HepG2 (cell line): ENCODE measurements at regions not wholly inside any gene's neighbourhood (a gene's known extent, or its start where the extent isn't known, plus 50 kb on each side); places are given as distances from the start of the nearest gene placed in this dataset.

ENCODE experiments used
- BORCS8-MEF2B ChIP-seq: sonication (generic); formaldehyde crosslinking; IDR thresholded peaks from 2 replicates; pipeline ENCODE4 v1.8.0; 2022; ENCODE audit warnings: mild to moderate bottlenecking, missing genetic modification reagents
- CCDC6 ChIP-seq: sonication (generic); formaldehyde crosslinking; IDR thresholded peaks from 2 replicates; pipeline ENCODE4 v1.8.1; 2022; ENCODE audit warnings: mild to moderate bottlenecking, missing genetic modification reagents, moderate library complexity
- EZH2 ChIP-seq: conservative IDR thresholded peaks from 2 replicates; pipeline ENCODE4 v1.6.1; 2012; ENCODE audit warnings: mild to moderate bottlenecking, low read depth, low read length, moderate library complexity
- MED13 ChIP-seq: sonication (generic); formaldehyde crosslinking; IDR thresholded peaks from 2 replicates; pipeline ENCODE4 v1.5.0; 2020; ENCODE audit warnings: missing genetic modification reagents
- MED8 ChIP-seq: sonication (generic); formaldehyde crosslinking; IDR thresholded peaks from 2 replicates; pipeline ENCODE4 v1.8.1; 2023; ENCODE audit warnings: mild to moderate bottlenecking, missing genetic modification reagents; ENCODE audit not compliant: insufficient replicate concordance
- NR3C1 ChIP-seq: sonication (generic); formaldehyde crosslinking; IDR thresholded peaks from 2 replicates; pipeline ENCODE4 v1.4.0; 2020; ENCODE audit warnings: missing genetic modification reagents
- POLR2G ChIP-seq: fragments of 200-400 bp; formaldehyde crosslinking; IDR thresholded peaks from 2 replicates; pipeline ENCODE4 v1.6.1; 2018; ENCODE audit warnings: mild to moderate bottlenecking, low read depth, low read length, moderate library complexity
- RBM22 ChIP-seq: fragments of 200-400 bp; formaldehyde crosslinking; optimal IDR thresholded peaks from 2 replicates; pipeline ENCODE3; 2017; ENCODE audit warnings: mild to moderate bottlenecking, low read length, moderate library complexity
- RXRA ChIP-seq: sonication (generic); formaldehyde crosslinking; IDR thresholded peaks from 2 replicates; pipeline ENCODE4 v1.5.1; 2020; ENCODE audit warnings: missing genetic modification reagents
- TCF7L2 ChIP-seq: IDR thresholded peaks from 2 replicates; pipeline ENCODE4 v1.6.1; 2011; ENCODE audit warnings: mild to moderate bottlenecking, low read depth, low read length, moderate library complexity
- TIGD3 ChIP-seq: sonication (generic); formaldehyde crosslinking; IDR thresholded peaks from 2 replicates; pipeline ENCODE4 v1.5.1; 2020; ENCODE audit warnings: mild to moderate bottlenecking, missing genetic modification reagents, borderline replicate concordance
- TMF1 ChIP-seq: sonication (generic); formaldehyde crosslinking; IDR thresholded peaks from 2 replicates; pipeline ENCODE4 v1.8.1; 2022; ENCODE audit warnings: low read depth, missing genetic modification reagents
- ZBTB7A ChIP-seq: sonication (generic); formaldehyde crosslinking; IDR thresholded peaks from 2 replicates; pipeline ENCODE4 v1.8.0; 2022; ENCODE audit warnings: mild to moderate bottlenecking, missing genetic modification reagents
- ZMYM2 ChIP-seq: sonication (generic); formaldehyde crosslinking; IDR thresholded peaks from 2 replicates; pipeline ENCODE4 v1.8.0; 2022; ENCODE audit warnings: mild to moderate bottlenecking, missing genetic modification reagents
- ZNF138 ChIP-seq: sonication (generic); formaldehyde crosslinking; IDR thresholded peaks from 2 replicates; pipeline ENCODE4 v1.5.0; 2020; ENCODE audit warnings: mild to moderate bottlenecking, low read depth, missing genetic modification reagents
- ZNF616 ChIP-seq: sonication (generic); formaldehyde crosslinking; IDR thresholded peaks from 2 replicates; pipeline ENCODE4 v1.5.0; 2020; ENCODE audit warnings: low read depth, mild to moderate bottlenecking, missing genetic modification reagents
- ZNF749 ChIP-seq: sonication (generic); formaldehyde crosslinking; IDR thresholded peaks from 2 replicates; pipeline ENCODE4 v1.8.0; 2022; ENCODE audit warnings: mild to moderate bottlenecking, missing genetic modification reagents, moderate library complexity, borderline replicate concordance
- ZNF773 ChIP-seq: sonication (generic); formaldehyde crosslinking; IDR thresholded peaks from 2 replicates; pipeline ENCODE4 v1.4.0; 2020; ENCODE audit warnings: missing genetic modification reagents, borderline replicate concordance
- ZNF883 ChIP-seq: sonication (generic); formaldehyde crosslinking; IDR thresholded peaks from 2 replicates; pipeline ENCODE4 v1.5.1; 2020; ENCODE audit warnings: mild to moderate bottlenecking, missing genetic modification reagents; ENCODE audit errors: not compliant biosample characterization
- ZSCAN30 ChIP-seq: sonication (generic); formaldehyde crosslinking; IDR thresholded peaks from 2 replicates; pipeline ENCODE4 v1.5.0; 2020; ENCODE audit warnings: mild to moderate bottlenecking, missing genetic modification reagents
- TF ChIP-seq, protein P1 (sequence below): sonication (generic); formaldehyde crosslinking; IDR thresholded peaks from 2 replicates; pipeline ENCODE4 v1.8.0; 2022; ENCODE audit warnings: missing genetic modification reagents, mild to moderate bottlenecking, moderate library complexity, borderline replicate concordance
- TF ChIP-seq, protein P2 (sequence below): sonication (generic); formaldehyde crosslinking; IDR thresholded peaks from 2 replicates; pipeline ENCODE4 v1.8.1; 2023; ENCODE audit warnings: mild to moderate bottlenecking, missing genetic modification reagents
- TF ChIP-seq, protein P3 (sequence below): sonication (generic); formaldehyde crosslinking; IDR thresholded peaks from 2 replicates; pipeline ENCODE4 v1.5.0; 2020; ENCODE audit warnings: mild to moderate bottlenecking, missing genetic modification reagents

- peak; percentile 5 for TF ChIP-seq ZNF883
- no peak for TF ChIP-seq ZMYM2 (CRISPR knock-in tag)
- peak; percentile 68; the same call in 1 of the 2 replicates for TF ChIP-seq ZSCAN30 (CRISPR knock-in tag)
- TF ChIP-seq POLR2G = no peak
- TF ChIP-seq ZNF616 (CRISPR knock-in tag) = no peak
- TF ChIP-seq RXRA = peak; percentile 3; the same call in 1 of the 2 replicates
- peak; percentile 22; the same call in 1 of the 2 replicates for TF ChIP-seq TMF1 (CRISPR knock-in tag)
- TF ChIP-seq TCF7L2 = no peak
- TF ChIP-seq NR3C1 = no peak
- TF ChIP-seq, protein P1, sequence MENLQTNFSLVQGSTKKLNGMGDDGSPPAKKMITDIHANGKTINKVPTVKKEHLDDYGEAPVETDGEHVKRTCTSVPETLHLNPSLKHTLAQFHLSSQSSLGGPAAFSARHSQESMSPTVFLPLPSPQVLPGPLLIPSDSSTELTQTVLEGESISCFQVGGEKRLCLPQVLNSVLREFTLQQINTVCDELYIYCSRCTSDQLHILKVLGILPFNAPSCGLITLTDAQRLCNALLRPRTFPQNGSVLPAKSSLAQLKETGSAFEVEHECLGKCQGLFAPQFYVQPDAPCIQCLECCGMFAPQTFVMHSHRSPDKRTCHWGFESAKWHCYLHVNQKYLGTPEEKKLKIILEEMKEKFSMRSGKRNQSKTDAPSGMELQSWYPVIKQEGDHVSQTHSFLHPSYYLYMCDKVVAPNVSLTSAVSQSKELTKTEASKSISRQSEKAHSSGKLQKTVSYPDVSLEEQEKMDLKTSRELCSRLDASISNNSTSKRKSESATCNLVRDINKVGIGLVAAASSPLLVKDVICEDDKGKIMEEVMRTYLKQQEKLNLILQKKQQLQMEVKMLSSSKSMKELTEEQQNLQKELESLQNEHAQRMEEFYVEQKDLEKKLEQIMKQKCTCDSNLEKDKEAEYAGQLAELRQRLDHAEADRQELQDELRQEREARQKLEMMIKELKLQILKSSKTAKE (CRISPR knock-in tag) = peak; percentile 37; the same call in 1 of the 2 replicates
- peak; percentile 34; the same call in 1 of the 2 replicates for TF ChIP-seq TIGD3 (CRISPR knock-in tag)
- TF ChIP-seq RBM22 = peak; percentile 11
- TF ChIP-seq, protein P2, sequence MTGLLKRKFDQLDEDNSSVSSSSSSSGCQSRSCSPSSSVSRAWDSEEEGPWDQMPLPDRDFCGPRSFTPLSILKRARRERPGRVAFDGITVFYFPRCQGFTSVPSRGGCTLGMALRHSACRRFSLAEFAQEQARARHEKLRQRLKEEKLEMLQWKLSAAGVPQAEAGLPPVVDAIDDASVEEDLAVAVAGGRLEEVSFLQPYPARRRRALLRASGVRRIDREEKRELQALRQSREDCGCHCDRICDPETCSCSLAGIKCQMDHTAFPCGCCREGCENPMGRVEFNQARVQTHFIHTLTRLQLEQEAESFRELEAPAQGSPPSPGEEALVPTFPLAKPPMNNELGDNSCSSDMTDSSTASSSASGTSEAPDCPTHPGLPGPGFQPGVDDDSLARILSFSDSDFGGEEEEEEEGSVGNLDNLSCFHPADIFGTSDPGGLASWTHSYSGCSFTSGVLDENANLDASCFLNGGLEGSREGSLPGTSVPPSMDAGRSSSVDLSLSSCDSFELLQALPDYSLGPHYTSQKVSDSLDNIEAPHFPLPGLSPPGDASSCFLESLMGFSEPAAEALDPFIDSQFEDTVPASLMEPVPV (CRISPR knock-in tag) = 0 out of 2 replicates have a peak, but pooled peaks have one; percentile 17
- no peak for TF ChIP-seq ZNF773 (CRISPR knock-in tag)
- no peak for TF ChIP-seq CCDC6 (CRISPR knock-in tag)
- TF ChIP-seq BORCS8-MEF2B (CRISPR knock-in tag) = no peak
- 0 out of 2 replicates have a peak, but pooled peaks have one; percentile 9 for TF ChIP-seq ZBTB7A (CRISPR knock-in tag)
- TF ChIP-seq MED8 = no peak
- peak; percentile 35; the same call in 1 of the 2 replicates for TF ChIP-seq ZNF749 (CRISPR knock-in tag)
- TF ChIP-seq, protein P3, sequence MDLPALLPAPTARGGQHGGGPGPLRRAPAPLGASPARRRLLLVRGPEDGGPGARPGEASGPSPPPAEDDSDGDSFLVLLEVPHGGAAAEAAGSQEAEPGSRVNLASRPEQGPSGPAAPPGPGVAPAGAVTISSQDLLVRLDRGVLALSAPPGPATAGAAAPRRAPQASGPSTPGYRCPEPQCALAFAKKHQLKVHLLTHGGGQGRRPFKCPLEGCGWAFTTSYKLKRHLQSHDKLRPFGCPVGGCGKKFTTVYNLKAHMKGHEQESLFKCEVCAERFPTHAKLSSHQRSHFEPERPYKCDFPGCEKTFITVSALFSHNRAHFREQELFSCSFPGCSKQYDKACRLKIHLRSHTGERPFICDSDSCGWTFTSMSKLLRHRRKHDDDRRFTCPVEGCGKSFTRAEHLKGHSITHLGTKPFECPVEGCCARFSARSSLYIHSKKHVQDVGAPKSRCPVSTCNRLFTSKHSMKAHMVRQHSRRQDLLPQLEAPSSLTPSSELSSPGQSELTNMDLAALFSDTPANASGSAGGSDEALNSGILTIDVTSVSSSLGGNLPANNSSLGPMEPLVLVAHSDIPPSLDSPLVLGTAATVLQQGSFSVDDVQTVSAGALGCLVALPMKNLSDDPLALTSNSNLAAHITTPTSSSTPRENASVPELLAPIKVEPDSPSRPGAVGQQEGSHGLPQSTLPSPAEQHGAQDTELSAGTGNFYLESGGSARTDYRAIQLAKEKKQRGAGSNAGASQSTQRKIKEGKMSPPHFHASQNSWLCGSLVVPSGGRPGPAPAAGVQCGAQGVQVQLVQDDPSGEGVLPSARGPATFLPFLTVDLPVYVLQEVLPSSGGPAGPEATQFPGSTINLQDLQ (CRISPR knock-in tag) = no peak
- TF ChIP-seq MED13 (CRISPR knock-in tag) = peak; percentile 13; the same call in 1 of the 2 replicates
- no peak for TF ChIP-seq ZNF138 (CRISPR knock-in tag)
- no peak for TF ChIP-seq EZH2
Measured at GRCh38 chr1:244970236-244970743, 105.9 kb upstream of the HNRNPU start (continued).
